WTC11 (cell line): ENCODE measurements at regions not wholly inside any gene's neighbourhood (a gene's known extent, or its start where the extent isn't known, plus 50 kb on each side); places are given as distances from the start of the nearest gene placed in this dataset.

Experiments used
- ATAC-seq: fragments of 200-7000 bp; cut with Tn5 transposase; 2 replicates; pipeline ENCODE4 v1.10.0; 2021; ENCODE audit warnings: mild to moderate bottlenecking, moderate library complexity
- CTCF ChIA-PET: fragments of 300-600 bp; sonication (Branson Sonifier 250); formaldehyde crosslinking; loops from one replicate; lab custom pipeline; 2021; ENCODE audit warnings: antibody characterized with exemption; lab: Charles Lee
- POLR2A ChIA-PET: fragments of 350-600 bp; sonication (Branson Sonifier 250); formaldehyde crosslinking; loops from one replicate; lab custom pipeline; 2021; ENCODE audit warnings: antibody characterized with exemption; lab: Charles Lee
- DNase-seq: peaks from one replicate; pipeline ENCODE4 v3.0.0; 2021; ENCODE audit warnings: low spot score
- H3K27ac Mint-ChIP-seq: 2 replicates; pipeline ENCODE4 v1.8.0; 2021; ENCODE audit warnings: mixed read lengths
- H3K27me3 Mint-ChIP-seq: 2 replicates; pipeline ENCODE4 v1.8.0; 2021; ENCODE audit warnings: low read depth, mild to moderate bottlenecking, moderate library complexity, mixed read lengths
- H3K36me3 Mint-ChIP-seq: 2 replicates; pipeline ENCODE4 v1.8.0; 2021; ENCODE audit warnings: mixed read lengths
- H3K4me1 Mint-ChIP-seq: 2 replicates; pipeline ENCODE4 v1.8.0; 2022; ENCODE audit warnings: mixed read lengths
- H3K4me3 Mint-ChIP-seq: 2 replicates; pipeline ENCODE4 v1.8.0; 2021; ENCODE audit warnings: mild to moderate bottlenecking, moderate library complexity, mixed read lengths
- H3K9me3 Mint-ChIP-seq: 2 replicates; pipeline ENCODE4 v1.8.0; 2021; ENCODE audit warnings: mixed read lengths
- CBFB ChIP-seq: sonication (generic); formaldehyde crosslinking; IDR thresholded peaks from 2 replicates; pipeline ENCODE4 v1.8.1; 2022; ENCODE audit warnings: mild to moderate bottlenecking, low read depth, missing genetic modification reagents
- E2F1 ChIP-seq: sonication (generic); formaldehyde crosslinking; IDR thresholded peaks from 2 replicates; pipeline ENCODE4 v1.8.0; 2022; ENCODE audit warnings: mild to moderate bottlenecking, missing genetic modification reagents
- ERG ChIP-seq: fragments of 250-450 bp; sonication (Bioruptor Pico); IDR thresholded peaks from 2 replicates; pipeline ENCODE4 v1.8.0; 2021; ENCODE audit warnings: mild to moderate bottlenecking
- GABPB1 ChIP-seq: sonication (generic); formaldehyde crosslinking; IDR thresholded peaks from 2 replicates; pipeline ENCODE4 v1.8.1; 2023; ENCODE audit warnings: mild to moderate bottlenecking, missing genetic modification reagents
- HMGXB4 ChIP-seq: sonication (generic); formaldehyde crosslinking; IDR thresholded peaks from 2 replicates; pipeline ENCODE4 v1.8.1; 2023; ENCODE audit warnings: mild to moderate bottlenecking, moderate library complexity, missing genetic modification reagents
- MAX ChIP-seq: sonication (generic); formaldehyde crosslinking; IDR thresholded peaks from 2 replicates; pipeline ENCODE4 v1.8.0; 2022; ENCODE audit warnings: mild to moderate bottlenecking, missing genetic modification reagents
- NR1H2 ChIP-seq: sonication (generic); formaldehyde crosslinking; IDR thresholded peaks from 2 replicates; pipeline ENCODE4 v1.9.0; 2021; ENCODE audit warnings: mild to moderate bottlenecking, moderate library complexity, missing genetic modification reagents
- NR2C2 ChIP-seq: sonication (generic); formaldehyde crosslinking; IDR thresholded peaks from 2 replicates; pipeline ENCODE4 v1.8.0; 2022; ENCODE audit warnings: mild to moderate bottlenecking, missing genetic modification reagents
- RELA ChIP-seq: sonication (generic); formaldehyde crosslinking; IDR thresholded peaks from 2 replicates; pipeline ENCODE4 v1.8.1; 2022; ENCODE audit warnings: missing genetic modification reagents, mild to moderate bottlenecking, borderline replicate concordance
- STAT6 ChIP-seq: sonication (generic); formaldehyde crosslinking; conservative IDR thresholded peaks from 2 replicates; pipeline ENCODE4 v1.8.1; 2023; ENCODE audit warnings: mild to moderate bottlenecking, low read depth, missing genetic modification reagents, moderate library complexity
- TCF7 ChIP-seq: sonication (generic); formaldehyde crosslinking; IDR thresholded peaks from 2 replicates; pipeline ENCODE4 v1.8.0; 2022; ENCODE audit warnings: mild to moderate bottlenecking, low read depth, missing genetic modification reagents, moderate library complexity
- TEAD1 ChIP-seq: sonication (generic); formaldehyde crosslinking; IDR thresholded peaks from 2 replicates; pipeline ENCODE4 v1.8.0; 2022; ENCODE audit warnings: mild to moderate bottlenecking, missing genetic modification reagents
- ZMAT4 ChIP-seq: fragments of 250-450 bp; sonication (Bioruptor Pico); IDR thresholded peaks from 2 replicates; pipeline ENCODE4 v1.9.0; 2021; ENCODE audit warnings: mild to moderate bottlenecking
- ZNF121 ChIP-seq: sonication (generic); formaldehyde crosslinking; IDR thresholded peaks from 2 replicates; pipeline ENCODE4 v1.8.0; 2023; ENCODE audit warnings: missing genetic modification reagents
- ZNF138 ChIP-seq: sonication (generic); formaldehyde crosslinking; conservative IDR thresholded peaks from 2 replicates; pipeline ENCODE4 v1.8.1; 2022; ENCODE audit warnings: mild to moderate bottlenecking, moderate library complexity, missing genetic modification reagents
- ZNF232 ChIP-seq: sonication (generic); formaldehyde crosslinking; IDR thresholded peaks from 2 replicates; pipeline ENCODE4 v1.8.0; 2022; ENCODE audit warnings: mild to moderate bottlenecking, missing genetic modification reagents
- ZNF396 ChIP-seq: fragments of 250-450 bp; sonication (Bioruptor Pico); IDR thresholded peaks from 2 replicates; pipeline ENCODE4 v1.8.0; 2021; ENCODE audit warnings: mild to moderate bottlenecking, moderate library complexity, borderline replicate concordance
- ZNF425 ChIP-seq: fragments of 250-450 bp; sonication (Bioruptor Pico); conservative IDR thresholded peaks from 2 replicates; pipeline ENCODE4 v1.9.0; 2021; ENCODE audit warnings: mild to moderate bottlenecking
- ZSCAN18 ChIP-seq: fragments of 250-450 bp; sonication (Bioruptor Pico); IDR thresholded peaks from 2 replicates; pipeline ENCODE4 v2.1.2; 2022; ENCODE audit warnings: mild to moderate bottlenecking, moderate library complexity

GRCh38 chr11:19633276-19633675 is 79.4 kb upstream of the NAV2 start (continued):
- no peak for TF ChIP-seq HMGXB4 (CRISPR knock-in tag)
- TF ChIP-seq RELA (CRISPR knock-in tag): no peak

- ATAC-seq (no peak), DNase-seq (no peak)
- no peak overlapping the region for H3K4me3 Mint-ChIP-seq
Measured at GRCh38 chr11:19632499-19632834, 80.2 kb upstream of the NAV2 start.

GRCh38 chr11:19631712-19632498 is 80.7 kb upstream of the NAV2 start:
- ChIA-PET CTCF (interaction anchor here (2.3 kb wide), 1 partner anchor 111 kb away, joined by 6 read pairs; no protein-coding TSS in a partner anchor), POLR2A (no interaction called here)
- ATAC-seq: no peak
- no peak for TF ChIP-seq STAT6
- TF ChIP-seq ZNF138 (CRISPR knock-in tag): no peak
- no peak for TF ChIP-seq CBFB (CRISPR knock-in tag)
- no peak for TF ChIP-seq NR2C2
- no peak for TF ChIP-seq NR1H2
- TF ChIP-seq TEAD1 (CRISPR knock-in tag): no peak
- TF ChIP-seq TCF7 (CRISPR knock-in tag): no peak
- no peak for TF ChIP-seq ERG (CRISPR knock-in tag)
- TF ChIP-seq ZNF121 (CRISPR knock-in tag): no peak
- TF ChIP-seq ZNF425: no peak
- TF ChIP-seq ZNF232 (CRISPR knock-in tag): no peak
- TF ChIP-seq RELA (CRISPR knock-in tag): no peak
- TF ChIP-seq ZNF396 (CRISPR knock-in tag): no peak
- no peak for TF ChIP-seq ZSCAN18 (CRISPR knock-in tag)

More at GRCh38 chr11:19632499-19632834, 80.2 kb upstream of the NAV2 start:
- peaks cover 13% of the 10 kb centered on the region for H3K9me3 Mint-ChIP-seq
- H3K27me3 Mint-ChIP-seq: no peaks in the 10 kb centered on the region; the same call in none of the 2 replicates
- ChIA-PET POLR2A (no interaction called here), CTCF (interaction anchor here (1.0 to 2.3 kb wide), 2 partner anchors 75 to 111 kb away, joined by 4 to 6 read pairs; no protein-coding TSS in a partner anchor)
- H3K4me1 Mint-ChIP-seq: no peaks in the 10 kb centered on the region
- H3K27ac Mint-ChIP-seq: no peak overlapping the region
- H3K36me3 Mint-ChIP-seq: no peaks in the 10 kb centered on the region
- no peak for TF ChIP-seq GABPB1 (CRISPR knock-in tag)
- TF ChIP-seq MAX (CRISPR knock-in tag): no peak
- no peak for TF ChIP-seq ZNF138 (CRISPR knock-in tag)
- TF ChIP-seq TCF7 (CRISPR knock-in tag): no peak
- TF ChIP-seq ZMAT4 (CRISPR knock-in tag): no peak
- no peak for TF ChIP-seq E2F1 (CRISPR knock-in tag)

More at GRCh38 chr11:19631712-19632498, 80.7 kb upstream of the NAV2 start:
- Mint-ChIP-seq H3K4me3 (no peak overlapping the region), H3K27me3 (no peaks in the 10 kb centered on the region; the same call in none of the 2 replicates), H3K9me3 (peaks cover 13% of the 10 kb centered on the region), H3K4me1 (no peaks in the 10 kb centered on the region), H3K27ac (no peak overlapping the region), H3K36me3 (no peaks in the 10 kb centered on the region)
- no peak for DNase-seq
